HG03103 (cell line): ENCODE measurements at regions not wholly inside any gene's neighbourhood (a gene's known extent, or its start where the extent isn't known, plus 50 kb on each side); places are given as distances from the start of the nearest gene placed in this dataset.

Experiments
- ATAC-seq: cut with Tn5 transposase; IDR thresholded peaks from one replicate; pipeline ENCODE4 v1.9.1; 2021; ENCODE audit warnings: low read depth; ENCODE audit not compliant: unreplicated experiment

DNA sequence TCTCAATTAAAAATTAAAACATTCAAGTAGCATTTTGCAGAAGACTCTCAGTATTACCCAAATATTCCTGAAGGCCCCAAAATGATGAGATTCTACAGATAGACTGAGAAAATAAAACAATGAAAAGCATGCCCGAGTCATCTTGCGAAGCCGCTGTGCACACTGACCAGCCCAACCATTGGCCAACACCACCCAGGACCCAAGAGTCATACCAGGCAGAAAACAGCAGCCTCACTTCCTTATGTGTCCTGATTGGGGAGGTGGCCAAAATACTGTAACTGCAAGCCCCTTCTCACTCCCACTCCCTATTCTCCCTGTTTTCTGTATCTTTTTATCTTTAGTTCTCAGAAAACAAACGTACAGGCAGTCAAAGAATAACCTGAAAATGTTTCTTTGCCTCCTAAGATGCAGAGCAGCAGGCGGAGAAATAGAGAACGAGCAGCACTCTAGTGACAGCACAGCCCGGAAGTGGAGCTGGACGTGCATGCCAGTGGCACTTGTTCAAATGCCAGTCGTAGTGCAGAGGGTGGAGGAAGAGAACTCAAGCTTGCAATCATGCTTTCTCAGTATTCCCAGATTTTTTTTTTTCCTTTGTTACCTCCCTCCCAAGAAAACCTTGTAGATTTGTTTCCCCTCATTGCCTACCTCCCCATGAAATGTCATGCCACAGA, 182.3 kb upstream of the SOX9 start:
- ATAC-seq, result no peak

DNA sequence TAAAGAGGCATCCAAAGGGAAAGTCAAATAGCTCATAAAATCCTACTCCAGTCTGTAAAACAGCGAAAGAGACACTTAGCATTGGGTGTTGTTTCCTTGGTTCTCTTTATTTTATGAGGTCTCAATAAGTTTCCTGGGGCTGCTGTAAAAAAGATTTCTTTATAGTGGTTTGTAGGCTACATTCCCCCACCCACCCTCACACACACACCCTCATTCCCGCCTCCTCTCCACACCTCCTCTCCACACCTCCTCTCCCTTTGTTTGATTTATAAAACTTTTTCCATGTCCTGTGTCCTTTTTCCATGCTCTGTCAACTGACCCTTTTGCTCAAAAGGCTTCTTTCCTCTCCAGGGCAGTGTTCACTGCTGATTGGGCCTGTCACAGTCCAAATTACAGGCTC, 178.9 kb upstream of the SOX9 start:
- no peak for ATAC-seq

- ATAC-seq, result no peak
Measured at GRCh38 chr17:71942626-71943025, 178.2 kb upstream of the SOX9 start.

DNA sequence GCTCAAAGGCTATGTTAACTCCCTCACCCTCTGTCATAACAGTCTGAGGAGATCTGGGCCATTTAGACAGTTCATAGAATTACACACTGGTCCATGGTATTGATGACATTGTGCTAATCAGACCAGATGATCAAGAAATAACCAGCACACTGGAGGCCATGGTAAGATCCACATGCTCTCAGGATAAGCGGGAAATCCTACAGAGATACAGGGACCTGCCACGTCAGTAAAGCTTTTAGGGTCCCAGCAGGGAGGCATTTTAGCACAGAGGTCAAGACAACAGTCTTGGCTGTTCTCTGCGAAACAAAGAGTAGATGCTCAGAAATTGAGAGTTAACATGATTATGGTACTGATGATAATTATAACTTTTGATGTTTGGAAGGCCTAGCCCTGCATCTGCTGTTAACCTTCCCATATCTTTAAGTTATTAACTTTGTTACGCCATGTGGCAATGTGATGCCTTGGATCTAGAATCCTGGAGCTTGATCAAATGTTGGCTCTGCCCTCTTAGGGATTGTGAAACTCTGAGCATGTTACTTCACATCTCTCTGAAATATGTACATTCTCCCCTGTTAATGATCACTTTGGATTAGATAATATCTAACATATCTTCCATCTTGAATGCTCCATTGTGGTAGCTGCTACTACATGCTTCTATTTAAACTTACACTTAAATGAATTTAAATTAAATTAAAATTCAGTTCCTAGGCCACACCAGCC, 172.0 kb upstream of the SOX9 start:
- no peak for ATAC-seq

DNA sequence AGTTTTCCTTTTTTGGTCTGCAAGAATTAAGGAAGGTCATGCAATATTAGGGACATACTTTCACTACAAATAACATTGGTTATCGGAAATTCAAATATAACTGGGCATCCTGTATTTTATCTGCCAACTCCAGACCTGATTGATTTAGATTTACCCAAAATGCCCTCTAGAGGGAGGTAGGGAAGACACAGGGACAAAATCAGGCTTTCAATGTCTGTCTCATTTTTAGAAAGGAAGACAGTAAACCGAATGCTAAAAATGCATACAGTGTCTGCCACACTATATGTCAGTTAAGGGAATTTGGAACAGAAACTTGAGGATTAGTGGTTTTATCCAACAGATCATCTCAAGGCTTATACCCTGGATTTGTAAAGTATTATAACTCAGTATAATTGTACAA, 161.7 kb upstream of the SOX9 start:
- no peak for ATAC-seq

DNA sequence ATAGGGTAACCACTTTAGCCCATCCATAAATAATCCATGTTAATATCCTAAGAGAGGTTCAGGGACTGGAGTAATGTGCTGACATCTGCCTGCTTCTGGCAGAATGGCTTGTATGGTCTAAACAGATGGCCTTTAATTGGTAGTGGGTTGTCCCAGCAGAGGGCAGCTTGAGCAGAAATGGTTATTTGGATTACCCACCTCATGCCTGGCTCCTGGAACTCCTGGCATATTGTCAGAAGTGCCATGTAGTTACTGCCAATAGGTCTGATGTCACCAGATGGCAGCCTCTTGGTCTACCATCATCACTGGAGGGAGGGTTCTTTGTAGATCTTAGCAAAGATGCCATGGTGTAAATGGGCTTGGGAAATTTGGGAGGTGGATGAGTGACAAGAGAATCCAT, 157.5 kb upstream of the SOX9 start:
- no peak for ATAC-seq

- ATAC-seq, result no peak
Measured at GRCh38 chr17:71963791-71964190, 157.0 kb upstream of the SOX9 start.

DNA sequence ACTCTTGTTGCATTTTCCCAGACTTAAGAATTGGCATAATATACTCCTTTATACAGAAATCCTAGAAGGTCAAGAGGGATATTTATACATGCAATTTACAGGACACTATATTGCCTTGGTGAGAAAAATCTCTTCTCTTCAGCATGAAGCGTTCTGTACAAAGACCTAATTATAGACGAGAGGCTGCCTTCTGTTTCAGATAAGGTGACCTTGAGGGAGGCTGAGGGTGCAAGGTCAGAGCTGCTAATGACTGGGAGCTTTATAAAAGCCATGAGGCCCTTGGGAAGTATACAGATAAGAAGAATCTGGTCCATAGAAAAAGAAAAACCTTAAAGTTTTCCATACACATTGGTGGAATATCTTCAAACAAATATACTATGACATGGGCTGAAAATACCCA, 156.3 kb upstream of the SOX9 start:
- no peak for ATAC-seq

DNA sequence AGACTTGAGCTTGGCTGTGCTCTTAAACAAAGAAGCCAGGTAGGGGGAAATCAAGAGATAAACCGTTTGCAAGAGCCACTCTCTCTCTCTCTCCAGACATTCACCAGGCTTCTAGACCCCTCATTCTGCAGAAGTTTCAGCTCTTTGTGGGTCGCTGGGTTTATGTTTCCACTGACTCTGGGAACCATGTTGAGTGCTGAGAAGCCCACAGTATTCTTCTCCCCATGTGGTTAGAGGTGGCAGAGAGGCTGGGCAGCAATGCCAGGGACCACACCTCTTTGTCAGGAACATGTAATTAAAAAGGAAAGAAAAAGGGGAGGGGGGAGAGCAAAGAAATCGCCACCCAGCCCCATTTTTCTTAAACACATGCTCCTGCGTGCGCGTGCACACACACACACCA, 154.8 kb upstream of the SOX9 start:
- no peak for ATAC-seq

DNA sequence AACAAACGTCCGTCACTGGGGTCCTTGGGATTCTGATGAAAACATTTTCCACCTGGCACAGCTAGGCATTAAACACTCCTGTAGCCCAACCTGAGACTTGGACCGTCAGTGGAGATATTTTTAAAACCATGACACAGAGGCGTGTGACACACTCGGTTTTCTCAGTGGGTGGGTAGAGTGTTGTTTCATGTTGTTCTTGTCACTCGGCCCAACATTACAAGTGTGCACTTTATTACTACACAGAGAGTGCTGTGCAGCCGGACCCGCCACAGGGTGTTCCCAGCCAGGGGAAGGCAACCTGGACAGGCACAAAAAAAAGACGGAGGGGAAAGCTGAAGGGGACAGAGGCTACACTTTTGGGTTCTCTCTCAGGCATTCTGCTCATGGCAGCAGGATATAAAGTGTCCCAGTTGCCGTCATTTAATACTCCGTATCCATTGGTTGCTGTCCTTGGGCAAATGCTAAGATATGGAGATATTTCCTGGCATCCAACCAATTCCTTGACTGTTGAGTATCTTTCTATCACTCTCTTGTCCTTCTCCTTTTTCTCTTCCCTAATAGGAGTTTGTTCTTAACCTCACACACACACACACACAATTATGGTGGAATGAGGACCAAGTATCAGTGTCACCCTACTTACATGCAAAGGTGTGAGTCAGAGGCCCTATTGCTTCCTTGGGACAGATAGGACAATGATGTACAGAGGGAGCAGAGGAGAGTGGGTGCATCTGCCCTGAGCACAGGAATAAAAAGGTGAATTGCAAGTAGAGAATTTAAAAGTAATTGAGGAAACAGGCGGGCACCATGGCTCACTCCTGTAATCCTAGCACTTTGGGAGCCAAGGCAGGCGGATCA, 154.1 kb upstream of the SOX9 start:
- ATAC-seq, result no peak

GRCh38 chr17:71969500-71969899, 151.3 kb upstream of the SOX9 start:
- no peak for ATAC-seq

DNA sequence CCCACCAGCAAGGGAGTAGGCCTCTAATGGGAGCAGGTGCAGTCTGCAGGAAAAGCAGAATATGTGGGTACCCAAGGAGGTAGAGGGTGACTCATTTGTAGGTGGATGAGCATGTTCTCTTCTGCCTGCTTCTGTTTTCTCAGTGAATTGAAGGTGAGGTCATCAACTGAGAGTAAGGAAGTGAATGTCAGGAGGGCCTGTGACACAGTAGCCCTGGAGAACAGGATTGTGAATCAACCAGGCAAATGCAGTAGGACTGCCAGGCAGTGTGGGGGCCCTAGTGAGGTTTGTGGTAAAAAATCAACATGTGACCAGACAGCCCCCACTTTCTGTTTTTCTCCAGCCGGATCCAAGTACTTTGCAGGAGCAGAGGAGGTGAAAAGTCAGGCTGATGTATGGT, 150.5 kb upstream of the SOX9 start:
- ATAC-seq, result no peak

DNA sequence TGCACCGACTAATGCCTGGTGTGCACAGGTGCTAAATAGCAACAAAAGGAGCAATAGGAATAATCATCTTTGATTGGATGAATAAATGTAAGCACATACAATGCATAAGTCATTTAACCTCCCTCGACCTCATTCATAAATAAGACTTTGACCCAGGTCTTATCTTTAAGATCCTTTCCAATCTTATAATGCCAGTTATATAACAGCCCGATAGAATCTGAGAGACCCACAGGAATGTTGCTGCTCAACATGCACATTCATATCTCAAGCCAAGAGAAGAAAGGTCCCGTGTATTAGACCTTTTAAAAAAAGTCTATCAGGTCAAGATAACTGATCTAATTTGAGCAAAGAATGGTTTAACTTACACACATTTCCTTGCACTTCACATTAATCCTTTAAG, 146.8 kb upstream of the SOX9 start:
- ATAC-seq, result no peak

DNA sequence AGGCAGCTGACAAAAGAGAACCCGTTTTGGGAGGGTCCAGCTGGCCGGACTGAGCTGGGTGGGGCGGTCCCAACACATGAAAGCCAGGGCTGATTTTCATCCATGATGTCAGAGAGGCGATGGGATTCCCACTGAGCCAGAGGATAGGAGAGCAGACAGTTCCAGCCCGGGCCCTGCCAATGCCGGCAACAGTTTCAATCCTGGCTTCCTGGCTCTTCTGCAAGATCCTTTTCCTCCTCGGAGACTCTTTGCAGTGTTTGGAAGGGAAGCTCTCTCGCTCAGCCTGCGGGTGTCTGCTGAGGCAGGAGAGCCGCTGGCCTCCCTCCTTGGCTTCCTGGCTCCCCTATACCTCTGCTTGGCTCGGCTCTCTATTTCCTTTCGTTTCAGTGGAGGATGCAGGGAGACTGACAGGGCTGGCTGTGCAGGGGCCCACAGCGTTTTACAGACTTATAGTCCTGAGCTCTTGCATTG, 145.5 kb upstream of the SOX9 start:
- no peak for ATAC-seq

GRCh38 chr17:71976011-71976649, 144.7 kb upstream of the SOX9 start:
- no peak for ATAC-seq

DNA sequence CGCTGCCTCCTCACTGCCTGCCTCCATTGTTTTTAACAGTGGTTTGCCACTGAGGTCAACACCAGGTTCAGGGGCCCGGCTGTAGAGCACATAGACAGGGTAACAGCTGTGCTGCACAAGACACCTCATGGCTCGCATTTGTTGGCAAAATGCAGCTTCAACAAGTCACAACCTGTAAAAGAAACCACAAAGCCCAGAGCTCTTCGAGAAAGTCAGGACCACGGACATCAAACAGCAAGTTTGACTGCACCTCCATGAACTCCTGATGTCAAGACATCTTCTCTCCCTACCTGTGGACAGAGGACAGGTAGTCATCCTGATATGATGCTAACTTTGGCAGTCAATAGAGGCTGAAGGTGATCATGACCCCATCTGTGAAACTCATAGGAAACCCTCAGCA, 142.4 kb upstream of the SOX9 start:
- ATAC-seq, result no peak

DNA sequence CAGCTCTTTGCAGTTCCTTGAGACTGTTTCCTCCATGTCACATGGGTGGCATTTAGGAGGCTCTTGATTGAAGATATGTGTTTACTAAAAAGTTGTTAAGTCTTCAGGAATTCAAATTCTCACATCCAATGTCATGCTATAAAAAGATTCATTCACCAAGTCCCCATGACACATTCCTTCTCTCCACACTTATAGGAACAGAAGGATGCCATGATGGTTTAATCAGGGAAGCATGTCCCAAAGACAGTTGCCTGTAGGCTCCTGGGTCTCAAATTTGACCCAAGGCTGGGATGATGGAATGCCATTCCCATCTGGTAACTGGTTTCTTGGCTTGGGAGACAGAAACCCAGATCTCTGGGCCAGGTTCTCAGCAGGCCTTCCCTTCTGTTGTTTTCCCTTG, 140.6 kb upstream of the SOX9 start:
- no peak for ATAC-seq

GRCh38 chr17:71983828-71984227, 137.0 kb upstream of the SOX9 start:
- no peak for ATAC-seq

GRCh38 chr17:71985111-71986039, 135.4 kb upstream of the SOX9 start:
- ATAC-seq, result no peak

- no peak for ATAC-seq
Measured at GRCh38 chr17:71986886-71987285, 133.9 kb upstream of the SOX9 start.
